ENCODE measurements at regions not wholly inside any gene's neighbourhood (a gene's known extent, or its start where the extent isn't known, plus 50 kb on each side); places are given as distances from the start of the nearest gene placed in this dataset.

- no peaks in the 10 kb centered on the region for H3K9me3 ChIP-seq (ENCODE audit: insufficient read depth, low read depth, low read length)
- 94% methylated on average over 8 of the region's 8 CpGs for WGBS
- H3K27me3 ChIP-seq (ENCODE audit: insufficient read depth, low read length) = no peaks in the 10 kb centered on the region
These were observed 137.4 kb downstream of the PAPOLA start for GRCh38 chr14:96639550-96639949.

GRCh38 chr14:96648506-96649326 lies 146.5 kb downstream of the PAPOLA start:
- Histone ChIP-seq H3K4me3 (ENCODE audit: low read length) (no peak overlapping the region), H3K9ac (ENCODE audit: low read depth, low read length) (no peak overlapping the region), H3K9me3 (ENCODE audit: insufficient read depth, low read depth, low read length) (no peaks in the 10 kb centered on the region), H3K27ac (ENCODE audit: low read depth, low read length) (no peak overlapping the region), H3K4me1 (ENCODE audit: insufficient read depth, low read length) (no peaks in the 10 kb centered on the region), H3K36me3 (ENCODE audit: insufficient read depth, low read length) (no peaks in the 10 kb centered on the region), H3K27me3 (ENCODE audit: insufficient read depth, low read length) (no peaks in the 10 kb centered on the region)
- WGBS = 91% methylated on average over 4 of the region's 5 CpGs

More at GRCh38 chr14:96639550-96639949, 137.4 kb downstream of the PAPOLA start:
- Histone ChIP-seq H3K4me1 (ENCODE audit: insufficient read depth, low read length) (no peaks in the 10 kb centered on the region), H3K9ac (ENCODE audit: low read depth, low read length) (no peak overlapping the region), H3K27ac (ENCODE audit: low read depth, low read length) (no peak overlapping the region), H3K36me3 (ENCODE audit: insufficient read depth, low read length) (no peaks in the 10 kb centered on the region), H3K4me3 (ENCODE audit: low read length) (no peak overlapping the region)

- 82% methylated on average over 2 of the region's 2 CpGs for WGBS
- H3K27ac ChIP-seq (ENCODE audit: low read depth, low read length) = no peak overlapping the region
- H3K4me1 ChIP-seq (ENCODE audit: insufficient read depth, low read length) = no peaks in the 10 kb centered on the region
- no peak overlapping the region for H3K4me3 ChIP-seq (ENCODE audit: low read length)
- H3K36me3 ChIP-seq (ENCODE audit: insufficient read depth, low read length) = no peaks in the 10 kb centered on the region
- no peaks in the 10 kb centered on the region for H3K27me3 ChIP-seq (ENCODE audit: insufficient read depth, low read length)
- H3K9me3 ChIP-seq (ENCODE audit: insufficient read depth, low read depth, low read length) = no peaks in the 10 kb centered on the region
- no peak overlapping the region for H3K9ac ChIP-seq (ENCODE audit: low read depth, low read length)
These were observed 147.1 kb downstream of the PAPOLA start for GRCh38 chr14:96649327-96649601.

GRCh38 chr14:96653597-96653996 lies 143.6 kb upstream of the VRK1 start:
- no peak overlapping the region for H3K27ac ChIP-seq (ENCODE audit: low read depth, low read length)
- no peak overlapping the region for H3K9ac ChIP-seq (ENCODE audit: low read depth, low read length)
- WGBS = 97% methylated on average over 8 of the region's 8 CpGs
- no peaks in the 10 kb centered on the region for H3K4me1 ChIP-seq (ENCODE audit: insufficient read depth, low read length)
- no peaks in the 10 kb centered on the region for H3K36me3 ChIP-seq (ENCODE audit: insufficient read depth, low read length)
- no peak overlapping the region for H3K4me3 ChIP-seq (ENCODE audit: low read length)
- H3K9me3 ChIP-seq (ENCODE audit: insufficient read depth, low read depth, low read length) = no peaks in the 10 kb centered on the region
- H3K27me3 ChIP-seq (ENCODE audit: insufficient read depth, low read length) = no peaks in the 10 kb centered on the region

- 92% methylated on average over 4 of the region's 4 CpGs for WGBS
- Histone ChIP-seq H3K4me1 (ENCODE audit: insufficient read depth, low read length) (peaks cover 9% of the 10 kb centered on the region), H3K27ac (ENCODE audit: low read depth, low read length) (no peak overlapping the region), H3K27me3 (ENCODE audit: insufficient read depth, low read length) (no peaks in the 10 kb centered on the region), H3K9ac (ENCODE audit: low read depth, low read length) (no peak overlapping the region), H3K36me3 (ENCODE audit: insufficient read depth, low read length) (no peaks in the 10 kb centered on the region), H3K4me3 (ENCODE audit: low read length) (no peak overlapping the region), H3K9me3 (ENCODE audit: insufficient read depth, low read depth, low read length) (no peaks in the 10 kb centered on the region)
These were observed 138.6 kb upstream of the VRK1 start for GRCh38 chr14:96658611-96659010.

- H3K36me3 ChIP-seq (ENCODE audit: insufficient read depth, low read length) = no peaks in the 10 kb centered on the region
- peaks cover 9% of the 10 kb centered on the region for H3K4me1 ChIP-seq (ENCODE audit: insufficient read depth, low read length)
These were observed 137.1 kb upstream of the VRK1 start for GRCh38 chr14:96660123-96660522.

GRCh38 chr14:96660667-96661066 lies 136.5 kb upstream of the VRK1 start:
- H3K4me3 ChIP-seq (ENCODE audit: low read length) = no peak overlapping the region
- no peaks in the 10 kb centered on the region for H3K27me3 ChIP-seq (ENCODE audit: insufficient read depth, low read length)
- peaks cover 9% of the 10 kb centered on the region for H3K4me1 ChIP-seq (ENCODE audit: insufficient read depth, low read length)
- no peak overlapping the region for H3K9ac ChIP-seq (ENCODE audit: low read depth, low read length)
- H3K36me3 ChIP-seq (ENCODE audit: insufficient read depth, low read length) = no peaks in the 10 kb centered on the region
- WGBS = 47% methylated on average over 4 of the region's 4 CpGs
- 0 out of 2 replicates have a peak, but pooled peaks cover 3% of the 10 kb centered on the region for H3K9me3 ChIP-seq (ENCODE audit: insufficient read depth, low read depth, low read length)
- H3K27ac ChIP-seq (ENCODE audit: low read depth, low read length) = no peak overlapping the region

More at GRCh38 chr14:96660123-96660522, 137.1 kb upstream of the VRK1 start:
- Histone ChIP-seq H3K4me3 (ENCODE audit: low read length) (no peak overlapping the region), H3K27ac (ENCODE audit: low read depth, low read length) (no peak overlapping the region), H3K27me3 (ENCODE audit: insufficient read depth, low read length) (no peaks in the 10 kb centered on the region), H3K9ac (ENCODE audit: low read depth, low read length) (no peak overlapping the region), H3K9me3 (ENCODE audit: insufficient read depth, low read depth, low read length) (no peaks in the 10 kb centered on the region)
- WGBS = 86% methylated on average over 1 of the region's 1 CpG

- Histone ChIP-seq H3K4me1 (ENCODE audit: insufficient read depth, low read length) (peaks cover 9% of the 10 kb centered on the region), H3K9me3 (ENCODE audit: insufficient read depth, low read depth, low read length) (0 out of 2 replicates have a peak, but pooled peaks cover 3% of the 10 kb centered on the region), H3K4me3 (ENCODE audit: low read length) (no peak overlapping the region), H3K27me3 (ENCODE audit: insufficient read depth, low read length) (no peaks in the 10 kb centered on the region), H3K27ac (ENCODE audit: low read depth, low read length) (no peak overlapping the region), H3K36me3 (ENCODE audit: insufficient read depth, low read length) (no peaks in the 10 kb centered on the region), H3K9ac (ENCODE audit: low read depth, low read length) (no peak overlapping the region)
These were observed 135.8 kb upstream of the VRK1 start for GRCh38 chr14:96661244-96661969.

GRCh38 chr14:96662116-96662970 lies 134.8 kb upstream of the VRK1 start:
- 0 out of 2 replicates have a peak, but pooled peaks cover 3% of the 10 kb centered on the region for H3K9me3 ChIP-seq (ENCODE audit: insufficient read depth, low read depth, low read length)
- no peaks in the 10 kb centered on the region for H3K36me3 ChIP-seq (ENCODE audit: insufficient read depth, low read length)
- peaks cover 9% of the 10 kb centered on the region for H3K4me1 ChIP-seq (ENCODE audit: insufficient read depth, low read length)
- no peaks in the 10 kb centered on the region for H3K27me3 ChIP-seq (ENCODE audit: insufficient read depth, low read length)
- H3K4me3 ChIP-seq (ENCODE audit: low read length) = no peak overlapping the region
- no peak overlapping the region for H3K27ac ChIP-seq (ENCODE audit: low read depth, low read length)
- H3K9ac ChIP-seq (ENCODE audit: low read depth, low read length) = no peak overlapping the region
- WGBS = 93% methylated on average over 15 of the region's 15 CpGs

- Histone ChIP-seq H3K9ac (ENCODE audit: low read depth, low read length) (no peak overlapping the region), H3K27me3 (ENCODE audit: insufficient read depth, low read length) (no peaks in the 10 kb centered on the region), H3K9me3 (ENCODE audit: insufficient read depth, low read depth, low read length) (0 out of 2 replicates have a peak, but pooled peaks cover 3% of the 10 kb centered on the region), H3K27ac (ENCODE audit: low read depth, low read length) (no peak overlapping the region), H3K4me3 (ENCODE audit: low read length) (no peak overlapping the region), H3K36me3 (ENCODE audit: insufficient read depth, low read length) (no peaks in the 10 kb centered on the region), H3K4me1 (ENCODE audit: insufficient read depth, low read length) (peaks cover 9% of the 10 kb centered on the region)
- 92% methylated on average over 19 of the region's 19 CpGs for WGBS
These were observed 134.1 kb upstream of the VRK1 start for GRCh38 chr14:96663076-96663475.
